H9 (cell line): ENCODE measurements at regions not wholly inside any gene's neighbourhood (a gene's known extent, or its start where the extent isn't known, plus 50 kb on each side); places are given as distances from the start of the nearest gene placed in this dataset.

Source experiments
- DNase-seq: peaks from one replicate; pipeline ENCODE4 v3.0.0-alpha.2; 2017
- H2AFZ ChIP-seq: one replicate; pipeline ENCODE4 v1.6.1; 2013; ENCODE audit warnings: mild to moderate bottlenecking, low read length, control low read depth, moderate library complexity
- H2AK5ac ChIP-seq: 2 replicates; pipeline ENCODE4 v1.6.1; 2013; ENCODE audit warnings: low read length, control low read depth, mixed read lengths; ENCODE audit not compliant: insufficient read length
- H2BK120ac ChIP-seq: one replicate; pipeline ENCODE4 v1.6.1; 2013; ENCODE audit warnings: low read depth, mild to moderate bottlenecking, low read length, control low read depth, inconsistent platforms; ENCODE audit not compliant: poor library complexity, severe bottlenecking
- H2BK12ac ChIP-seq: 2 replicates; pipeline ENCODE4 v1.6.1; 2013; ENCODE audit warnings: low read length, control low read depth, mixed read lengths, low read depth; ENCODE audit not compliant: insufficient read length
- H2BK15ac ChIP-seq: 2 replicates; pipeline ENCODE4 v1.6.1; 2013; ENCODE audit warnings: low read depth, low read length, control low read depth
- H2BK20ac ChIP-seq: one replicate; pipeline ENCODE4 v1.6.1; 2013; ENCODE audit warnings: low read depth, mild to moderate bottlenecking, low read length, control low read depth, inconsistent platforms; ENCODE audit not compliant: poor library complexity, severe bottlenecking
- H2BK5ac ChIP-seq: 2 replicates; pipeline ENCODE4 v1.6.1; 2013; ENCODE audit warnings: low read length, control low read depth, mixed read lengths; ENCODE audit not compliant: insufficient read length
- H3K14ac ChIP-seq: 2 replicates; pipeline ENCODE4 v1.6.1; 2013; ENCODE audit warnings: low read length, control low read depth; ENCODE audit not compliant: insufficient read depth
- H3K18ac ChIP-seq: 2 replicates; pipeline ENCODE4 v1.6.1; 2013; ENCODE audit warnings: low read depth, mild to moderate bottlenecking, mixed read lengths, low read length, control low read depth; ENCODE audit not compliant: insufficient read length
- H3K23ac ChIP-seq: 2 replicates; pipeline ENCODE4 v1.6.1; 2013; ENCODE audit warnings: low read length, control low read depth, mixed read lengths, low read depth; ENCODE audit not compliant: insufficient read length
- H3K23me2 ChIP-seq: 2 replicates; pipeline ENCODE4 v1.6.1; 2013; ENCODE audit warnings: low read depth, mild to moderate bottlenecking, mixed read lengths, low read length, control low read depth; ENCODE audit not compliant: insufficient read length, poor library complexity, severe bottlenecking
- H3K27ac ChIP-seq: 2 replicates; pipeline ENCODE4 v1.5.1; 2013; ENCODE audit warnings: low read length, control low read depth, mixed read lengths, low read depth; ENCODE audit not compliant: insufficient read length
- H3K27me3 ChIP-seq: 2 replicates; pipeline ENCODE4 v1.6.1; 2013; ENCODE audit warnings: low read length, control low read depth, inconsistent platforms; ENCODE audit not compliant: insufficient read depth
- H3K4ac ChIP-seq: 2 replicates; pipeline ENCODE4 v1.6.1; 2013; ENCODE audit warnings: low read depth, mild to moderate bottlenecking, control low read depth, inconsistent platforms, low read length, moderate library complexity
- H3K4me1 ChIP-seq: 2 replicates; pipeline ENCODE4 v1.6.1; 2013; ENCODE audit warnings: low read length, control low read depth, inconsistent platforms; ENCODE audit not compliant: insufficient read depth
- H3K4me2 ChIP-seq: 2 replicates; pipeline ENCODE4 v1.6.1; 2013; ENCODE audit warnings: low read length, control low read depth, mixed read lengths; ENCODE audit not compliant: insufficient read length, insufficient read depth
- H3K56ac ChIP-seq: 2 replicates; pipeline ENCODE4 v1.6.1; 2013; ENCODE audit warnings: low read depth, mild to moderate bottlenecking, mixed read lengths, low read length, control low read depth; ENCODE audit not compliant: insufficient read length
- H3K79me1 ChIP-seq: 2 replicates; pipeline ENCODE4 v1.6.1; 2013; ENCODE audit warnings: low read depth, mild to moderate bottlenecking, moderate library complexity, low read length, control low read depth, inconsistent platforms; ENCODE audit not compliant: insufficient read depth, poor library complexity, severe bottlenecking
- H3K79me2 ChIP-seq: 2 replicates; pipeline ENCODE4 v1.6.1; 2013; ENCODE audit warnings: low read length, control low read depth, inconsistent platforms; ENCODE audit not compliant: insufficient read depth
- H3K9ac ChIP-seq: 2 replicates; pipeline ENCODE4 v1.6.1; 2013; ENCODE audit warnings: low read length, control low read depth, mixed read lengths; ENCODE audit not compliant: insufficient read length; ENCODE audit errors: extremely low read depth
- H3K9me3 ChIP-seq: one replicate; pipeline ENCODE4 v1.6.1; 2013; ENCODE audit warnings: low read depth, low read length, inconsistent platforms; ENCODE audit not compliant: control insufficient read depth
- H3T11ph ChIP-seq: one replicate; pipeline ENCODE4 v1.6.1; 2013; ENCODE audit warnings: mild to moderate bottlenecking, low read length, control low read depth, inconsistent platforms
- H4K20me1 ChIP-seq: one replicate; pipeline ENCODE4 v1.6.1; 2013; ENCODE audit not compliant: control insufficient read depth, insufficient read length, insufficient read depth
- H4K5ac ChIP-seq: 2 replicates; pipeline ENCODE4 v1.6.1; 2013; ENCODE audit warnings: low read depth, mild to moderate bottlenecking, mixed read lengths, low read length, control low read depth; ENCODE audit not compliant: insufficient read length
- H4K8ac ChIP-seq: replicated peaks from 2 replicates; pipeline ENCODE4 v1.6.1; 2013; ENCODE audit warnings: low read length, control low read depth, mixed read lengths, low read depth; ENCODE audit not compliant: insufficient read length
- H4K91ac ChIP-seq: 2 replicates; pipeline ENCODE4 v1.6.1; 2013; ENCODE audit warnings: low read depth, mild to moderate bottlenecking, moderate library complexity, mixed read lengths, low read length, control low read depth; ENCODE audit not compliant: insufficient read length
- H3K27ac Mint-ChIP-seq, 3 experiments: 2 replicates in 2 of 3; 3 replicates in 1 of 3; pipeline ENCODE4 v1.8.0; 2020 to 2021; ENCODE audit warnings: mixed read lengths in 3 of 3, mild to moderate bottlenecking in 1 of 3, moderate library complexity in 1 of 3
- H3K27me3 Mint-ChIP-seq: 2 replicates; pipeline ENCODE4 v1.8.0; 2021; ENCODE audit warnings: low read depth, mild to moderate bottlenecking, moderate library complexity, mixed read lengths
- H3K36me3 Mint-ChIP-seq, 3 experiments: 2 replicates in 2 of 3; 3 replicates in 1 of 3; pipeline ENCODE4 v1.8.0; 2020 to 2021; ENCODE audit warnings: low read depth in 3 of 3, mixed read lengths in 3 of 3; ENCODE audit not compliant: insufficient read depth in 1 of 3
- H3K4me1 Mint-ChIP-seq, 2 experiments: 2 replicates each; pipeline ENCODE4 v1.8.0; 2020; ENCODE audit warnings: mixed read lengths in 2 of 2
- H3K4me3 Mint-ChIP-seq, 2 experiments: 2 replicates in 1 of 2; 3 replicates in 1 of 2; pipeline ENCODE4 v1.8.0; 2020 to 2021; ENCODE audit warnings: mild to moderate bottlenecking in 2 of 2, mixed read lengths in 2 of 2, moderate library complexity in 1 of 2
- H3K9me3 Mint-ChIP-seq, 2 experiments: 2 replicates in 1 of 2; 3 replicates in 1 of 2; pipeline ENCODE4 v1.8.0; 2020; ENCODE audit warnings: mild to moderate bottlenecking in 2 of 2, mixed read lengths in 2 of 2, moderate library complexity in 1 of 2
- WGBS: extraction: QIAGEN DNeasy Blood & Tissue Kit; methylation state at CpG from one replicate; pipeline ENCODE4 v1.1.7; 2013; ENCODE audit warnings: missing lambda C conversion rate, low lambda C conversion rate, mixed read lengths; ENCODE audit not compliant: insufficient read length; ENCODE audit errors: extremely low coverage; 5-methylcytosine and 5-hydroxymethylcytosine counted together
- TF ChIP-seq, protein P1 (sequence below): fragments of 200-600 bp; sonication (generic); conservative IDR thresholded peaks from 3 replicates; pipeline ENCODE4 v1.8.0; 2021; ENCODE audit warnings: antibody characterized with exemption, mild to moderate bottlenecking

DNA sequence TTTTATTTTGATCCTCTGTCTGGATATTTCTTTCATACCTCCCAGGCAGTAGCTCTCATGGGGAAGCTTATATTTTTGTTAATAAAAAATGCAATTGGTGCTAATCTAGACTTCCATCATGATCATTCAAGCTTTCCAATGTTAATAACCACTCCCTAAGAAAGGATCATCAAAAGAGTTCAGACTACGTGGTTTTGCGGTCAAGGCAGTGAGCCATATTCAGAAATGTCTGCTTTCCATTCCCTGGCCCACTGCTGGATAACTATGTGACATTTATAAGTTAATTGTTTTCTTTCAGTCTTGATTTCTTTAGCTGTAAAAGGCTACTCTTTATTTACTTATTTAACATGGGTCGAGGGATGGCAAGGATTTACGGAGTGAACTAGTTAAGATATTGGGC is 414.6 kb downstream of the LMO4 start:
- Histone ChIP-seq H3T11ph (no peak overlapping the region), H3K79me2 (no peaks in the 10 kb centered on the region), H4K91ac (no peak overlapping the region), H2BK12ac (no peak overlapping the region), H3K14ac (no peak overlapping the region), H2BK5ac (no peak overlapping the region), H2BK120ac (no peak overlapping the region), H2AFZ (no peak overlapping the region), H2AK5ac (no peak overlapping the region), H4K5ac (no peak overlapping the region), H3K4me2 (no peak overlapping the region), H3K23ac (no peak overlapping the region), H2BK20ac (no peak overlapping the region), H3K4me1 (peaks cover 3% of the 10 kb centered on the region), H3K27ac (no peak overlapping the region), H3K23me2 (no peaks in the 10 kb centered on the region), H3K18ac (no peak overlapping the region), H3K4ac (no peak overlapping the region), H4K8ac (no peak overlapping the region), H2BK15ac (no peak overlapping the region), H3K56ac (no peak overlapping the region), H3K27me3 (no peaks in the 10 kb centered on the region), H3K79me1 (no peaks in the 10 kb centered on the region), H3K9me3 (no peaks in the 10 kb centered on the region), H3K9ac (no peak overlapping the region), H4K20me1 (no peaks in the 10 kb centered on the region)
- no CpG with 5 or more reads among the region's 4 CpGs for WGBS
- DNase-seq = no peak
- Mint-ChIP-seq H3K4me3 (no peak overlapping the region), H3K27ac (no peak overlapping the region), H3K9me3 (no peaks in the 10 kb centered on the region; a peak in 1 of 5 replicates), H3K27me3 (no peaks in the 10 kb centered on the region), H3K4me1 (peaks cover 10 to 11% of the 10 kb centered on the region in 2 experiments), H3K36me3 (peaks cover 0 to 1% (median 0%) of the 10 kb centered on the region in 3 experiments; a peak in 2 of 7 replicates)
- TF ChIP-seq, protein P1, sequence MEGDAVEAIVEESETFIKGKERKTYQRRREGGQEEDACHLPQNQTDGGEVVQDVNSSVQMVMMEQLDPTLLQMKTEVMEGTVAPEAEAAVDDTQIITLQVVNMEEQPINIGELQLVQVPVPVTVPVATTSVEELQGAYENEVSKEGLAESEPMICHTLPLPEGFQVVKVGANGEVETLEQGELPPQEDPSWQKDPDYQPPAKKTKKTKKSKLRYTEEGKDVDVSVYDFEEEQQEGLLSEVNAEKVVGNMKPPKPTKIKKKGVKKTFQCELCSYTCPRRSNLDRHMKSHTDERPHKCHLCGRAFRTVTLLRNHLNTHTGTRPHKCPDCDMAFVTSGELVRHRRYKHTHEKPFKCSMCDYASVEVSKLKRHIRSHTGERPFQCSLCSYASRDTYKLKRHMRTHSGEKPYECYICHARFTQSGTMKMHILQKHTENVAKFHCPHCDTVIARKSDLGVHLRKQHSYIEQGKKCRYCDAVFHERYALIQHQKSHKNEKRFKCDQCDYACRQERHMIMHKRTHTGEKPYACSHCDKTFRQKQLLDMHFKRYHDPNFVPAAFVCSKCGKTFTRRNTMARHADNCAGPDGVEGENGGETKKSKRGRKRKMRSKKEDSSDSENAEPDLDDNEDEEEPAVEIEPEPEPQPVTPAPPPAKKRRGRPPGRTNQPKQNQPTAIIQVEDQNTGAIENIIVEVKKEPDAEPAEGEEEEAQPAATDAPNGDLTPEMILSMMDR = no peak
